Spleen (tissue), 7 donors: ENCODE measurements at regions not wholly inside any gene's neighbourhood (a gene's known extent, or its start where the extent isn't known, plus 50 kb on each side); places are given as distances from the start of the nearest gene placed in this dataset.

Experiments
- CTCF ChIP-seq, 11 experiments: fragments of 200-600 bp in 7 of 11; fragments of 450-650 bp in 4 of 11; sonication (generic) in 4 of 11; IDR thresholded peaks in 8 of 11; conservative IDR thresholded peaks in 3 of 11; 1 replicate in 7 of 11; 2 replicates in 4 of 11; pipeline versions ENCODE4 v1.4.0 to v1.8.0; 2016 to 2021; ENCODE audit warnings: antibody characterized with exemption in 11 of 11, inconsistent platforms in 4 of 11, mild to moderate bottlenecking in 1 of 11
- POLR2A ChIP-seq, 3 donors: fragments of 450-650 bp; IDR thresholded peaks; one replicate each; pipeline ENCODE4 v1.5.1; 2017; ENCODE audit warnings: antibody characterized with exemption in 3 of 3, mild to moderate bottlenecking in 1 of 3
- POLR2AphosphoS5 ChIP-seq, 3 donors: sonication (generic); formaldehyde crosslinking; IDR thresholded peaks; one replicate each; pipeline ENCODE4 v1.5.1; 2017; ENCODE audit warnings: antibody characterized with exemption in 3 of 3
- donor health status: DM: no; HTN: no; CAD: no; lungs with moderate emphysema.
- donor health status: DM: no; HTN: no; CAD: no.
- donor health status: DM: no; HTN: no; CAD: no.

GRCh38 chr3:113075588-113075987 is 84.8 kb downstream of the GTPBP8 start:
- TF ChIP-seq POLR2A (IDR thresholded peaks at IDR 0.05), result no peak
- no peak for TF ChIP-seq POLR2AphosphoS5 (IDR thresholded peaks at IDR 0.05)
- no peak for TF ChIP-seq CTCF (IDR thresholded peaks at IDR 0.05 in 8 of 11, conservative IDR thresholded peaks at IDR 0.05 in 3 of 11)
